HCT116 (cell line): ENCODE measurements at regions not wholly inside any gene's neighbourhood (a gene's known extent, or its start where the extent isn't known, plus 50 kb on each side); places are given as distances from the start of the nearest gene placed in this dataset.

Source experiments
- ATAC-seq: fragments of 200-7000 bp; cut with Tn5 transposase; 2 replicates; pipeline ENCODE4 v1.9.1; 2020; ENCODE audit warnings: mild to moderate bottlenecking, moderate library complexity
- BruUV-seq: library from RNA; stranded (reverse); fragments of 400-500 nt; replicated peaks from 2 replicates; lab custom pipeline; 2021; lab: Mats Ljungman, UMichigan
- CTCF ChIA-PET: fragments of 300-600 bp; sonication (Branson Sonifier 250); formaldehyde crosslinking; loops from one replicate; lab custom pipeline; 2021; ENCODE audit warnings: antibody characterized with exemption; lab: Charles Lee
- POLR2A ChIA-PET: fragments of 300-600, 350-600 bp; sonication (Branson Sonifier 250); formaldehyde crosslinking; loops from one replicate; lab custom pipeline; 2021; ENCODE audit warnings: antibody characterized with exemption; lab: Charles Lee
- RAD21 ChIA-PET, 2 experiments: fragments of 300-600 bp; sonication (Branson Sonifier 250); formaldehyde crosslinking; loops; one replicate each; lab custom pipeline; 2023; ENCODE audit warnings: low total read pairs in 2 of 2; ENCODE audit not compliant: uncharacterized antibody in 2 of 2, unreplicated experiment in 2 of 2, low non-redundant PET in 1 of 2; lab: Charles Lee
- DNase-seq: peaks from one replicate; pipeline ENCODE4 v3.0.0-alpha.2; 2010; ENCODE audit warnings: low read depth, low spot score
- H2AFZ ChIP-seq: fragments of 200-600 bp; shearing (Covaris generic), sonication (generic); 2 replicates; pipeline ENCODE4 v1.6.1; 2017; ENCODE audit warnings: low read depth, mixed run types, mixed read lengths, antibody characterized with exemption, low read length; ENCODE audit not compliant: poor library complexity, severe bottlenecking
- H3K27ac ChIP-seq: 2 replicates; pipeline ENCODE4 v1.5.1; 2012; ENCODE audit warnings: low read depth, low read length
- H3K27me3 ChIP-seq: fragments of 200-600 bp; sonication (generic); 2 replicates; pipeline ENCODE4 v1.6.1; 2016; ENCODE audit warnings: mixed run types, low read length, mixed read lengths; ENCODE audit not compliant: insufficient read depth
- H3K36me3 ChIP-seq, 2 experiments: fragments of 200-500 bp in 1 of 2; fragments of 200-600 bp in 1 of 2; sonication (Bioruptor generic) in 1 of 2; sonication (generic) in 1 of 2; 2 replicates each; pipeline versions ENCODE4 v1.5.1 to v1.6.1; 2014 to 2016; ENCODE audit warnings: low read length in 2 of 2, inconsistent platforms in 1 of 2, mixed read lengths in 1 of 2, mixed run types in 1 of 2; ENCODE audit not compliant: insufficient read depth in 2 of 2, control insufficient read depth in 1 of 2
- H3K4me1 ChIP-seq, 2 experiments: fragments of 200-600 bp in 1 of 2; sonication (generic) in 1 of 2; 2 replicates each; pipeline versions ENCODE4 v1.5.1 to v1.6.1; 2012 to 2017; ENCODE audit warnings: low read length in 2 of 2, inconsistent platforms in 1 of 2, mild to moderate bottlenecking in 1 of 2, mixed read lengths in 1 of 2, mixed run types in 1 of 2, moderate library complexity in 1 of 2; ENCODE audit not compliant: insufficient read depth in 2 of 2, control insufficient read depth in 1 of 2
- H3K4me2 ChIP-seq: fragments of 200-600 bp; sonication (generic); 2 replicates; pipeline ENCODE4 v1.6.1; 2017; ENCODE audit warnings: mixed run types, low read length, mixed read lengths
- H3K4me3 ChIP-seq, 2 experiments: fragments of 200-600 bp in 1 of 2; sonication (generic) in 1 of 2; replicated peaks in 1 of 2; 2 replicates each; pipeline ENCODE4 v1.5.1; 2011 to 2016; ENCODE audit warnings: low read length in 2 of 2, control low read depth in 1 of 2, low read depth in 1 of 2, mild to moderate bottlenecking in 1 of 2, mixed read lengths in 1 of 2, mixed run types in 1 of 2
- H3K79me2 ChIP-seq: fragments of 200-600 bp; sonication (generic); 2 replicates; pipeline ENCODE4 v1.6.1; 2017; ENCODE audit warnings: mild to moderate bottlenecking, mixed run types, low read length, moderate library complexity, mixed read lengths; ENCODE audit not compliant: insufficient read depth
- H3K9ac ChIP-seq: fragments of 200-600 bp; sonication (generic); 2 replicates; pipeline ENCODE4 v1.6.1; 2016; ENCODE audit warnings: low read length, mixed read lengths
- H3K9me2 ChIP-seq: fragments of 200-600 bp; sonication (generic), shearing (Covaris generic); 2 replicates; pipeline ENCODE4 v1.6.1; 2017; ENCODE audit warnings: mixed run types, mild to moderate bottlenecking, moderate library complexity; ENCODE audit not compliant: insufficient read depth
- H3K9me3 ChIP-seq, 2 experiments: fragments of 200-500 bp in 1 of 2; fragments of 200-600 bp in 1 of 2; sonication (Bioruptor generic) in 1 of 2; sonication (generic) in 1 of 2; 2 replicates each; pipeline ENCODE4 v1.6.1; 2014 to 2017; ENCODE audit warnings: low read length in 2 of 2, mixed read lengths in 2 of 2, inconsistent platforms in 1 of 2, low read depth in 1 of 2, mild to moderate bottlenecking in 1 of 2, mixed run types in 1 of 2, moderate library complexity in 1 of 2; ENCODE audit not compliant: control insufficient read depth in 1 of 2, insufficient read depth in 1 of 2
- H4K20me1 ChIP-seq: fragments of 200-600 bp; sonication (generic), shearing (Covaris generic); 2 replicates; pipeline ENCODE4 v1.6.1; 2017; ENCODE audit warnings: mixed run types, mild to moderate bottlenecking, moderate library complexity; ENCODE audit not compliant: insufficient read depth
- CEBPB ChIP-seq: IDR thresholded peaks from 2 replicates; pipeline ENCODE4 v1.6.1; 2012; ENCODE audit warnings: low read depth
- EZH2phosphoT487 ChIP-seq: fragments of 200-600 bp; IDR thresholded peaks from 2 replicates; pipeline ENCODE4 v1.6.1; 2018; ENCODE audit warnings: antibody characterized with exemption, borderline replicate concordance
- FOSL1 ChIP-seq: IDR thresholded peaks from 2 replicates; pipeline ENCODE4 v1.6.1; 2012; ENCODE audit warnings: low read depth
- POLR2AphosphoS5 ChIP-seq: IDR thresholded peaks from 2 replicates; pipeline ENCODE4 v1.6.1; 2011; ENCODE audit warnings: mild to moderate bottlenecking, low read depth, low read length, moderate library complexity
- RAD21 ChIP-seq: IDR thresholded peaks from 2 replicates; pipeline ENCODE4 v1.6.1; 2012; ENCODE audit warnings: low read depth, mild to moderate bottlenecking
- SIN3A ChIP-seq: IDR thresholded peaks from 2 replicates; pipeline ENCODE4 v1.6.1; 2012; ENCODE audit warnings: low read depth
- SP1 ChIP-seq: IDR thresholded peaks from 2 replicates; pipeline ENCODE4 v1.6.1; 2012; ENCODE audit warnings: low read depth
- SRF ChIP-seq: IDR thresholded peaks from 2 replicates; pipeline ENCODE4 v1.6.1; 2012; ENCODE audit warnings: low read depth
- ZFX ChIP-seq: fragments of 450-650 bp; IDR thresholded peaks from 2 replicates; pipeline ENCODE4 v1.6.1; 2017
- intact Hi-C: fragments of 100-400 bp; cut with micrococcal nuclease; formaldehyde crosslinking; loops from 2 replicates; pipeline ENCODE4 v1.10.0; 2022

DNA sequence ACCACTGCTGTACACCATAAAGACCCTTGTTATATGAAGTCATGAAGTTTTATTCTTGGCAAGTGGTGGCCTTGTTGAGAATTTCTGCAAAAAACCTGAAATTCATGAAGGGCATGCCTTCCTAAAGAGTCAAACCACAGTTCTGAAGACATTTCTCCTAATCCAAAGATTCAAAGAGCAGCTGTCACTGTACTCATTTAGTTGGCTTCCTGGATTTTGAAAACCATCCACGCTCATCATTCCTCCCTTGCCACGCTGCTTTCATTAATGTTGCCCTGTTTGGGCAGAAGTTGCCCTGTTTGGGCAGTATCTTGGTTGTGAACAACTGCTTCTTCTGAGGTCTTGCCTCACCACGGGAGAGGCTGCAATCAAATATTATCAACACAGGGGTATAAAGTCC, 560.3 kb upstream of the TLE4 start:
- no peak for ATAC-seq
- Histone ChIP-seq H3K27ac (no peak overlapping the region), H3K4me3 (no peak overlapping the region), H4K20me1 (no peaks in the 10 kb centered on the region), H3K36me3 (no peaks in the 10 kb centered on the region), H3K4me1 (peaks cover 0 to 9% of the 10 kb centered on the region in 2 experiments; a peak in 1 of 4 replicates), H3K9ac (no peak overlapping the region), H3K9me3 (no peaks in the 10 kb centered on the region), H3K79me2 (no peaks in the 10 kb centered on the region), H3K27me3 (no peaks in the 10 kb centered on the region), H2AFZ (no peak overlapping the region), H3K4me2 (no peak overlapping the region), H3K9me2 (no peaks in the 10 kb centered on the region)
- BruUV-seq, result no TSS peak
- ChIA-PET RAD21 (no interaction called here), POLR2A (no interaction called here), CTCF (no interaction called here)
- TF ChIP-seq EZH2phosphoT487 (no peak), SIN3A (no peak), POLR2AphosphoS5 (no peak), SP1 (no peak), ZFX (no peak), RAD21 (no peak)
- intact Hi-C loops, result no loop called here
- DNase-seq, result no peak

DNA sequence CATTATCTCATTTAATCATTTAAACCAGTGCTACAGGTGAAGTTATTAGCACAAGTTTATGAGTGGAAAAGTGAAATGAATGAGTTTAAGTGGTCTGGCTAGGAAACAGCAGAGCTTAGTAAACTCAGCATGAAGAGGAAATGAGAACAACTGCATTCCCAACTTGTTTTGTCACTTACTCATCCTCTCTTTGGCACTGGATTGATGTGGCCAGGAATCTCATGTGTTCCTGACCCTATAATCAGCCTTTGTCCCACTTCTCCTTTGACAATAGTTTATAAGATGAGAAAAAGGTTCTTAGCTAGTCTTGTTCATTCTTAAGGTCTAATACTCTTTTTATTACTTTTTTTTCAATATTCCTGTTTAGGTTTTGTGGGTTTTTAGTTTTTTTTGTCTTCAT, 559.2 kb upstream of the TLE4 start:
- Histone ChIP-seq H3K4me2 (peak overlapping the region; percentile 32; the same call in 1 of the 2 replicates), H4K20me1 (no peaks in the 10 kb centered on the region), H3K9me2 (no peaks in the 10 kb centered on the region), H3K4me1 (peaks cover 0 to 9% of the 10 kb centered on the region in 2 experiments; a peak in 1 of 4 replicates), H3K27me3 (no peaks in the 10 kb centered on the region), H3K79me2 (no peaks in the 10 kb centered on the region), H3K9ac (no peak overlapping the region), H3K9me3 (no peaks in the 10 kb centered on the region), H3K27ac (no peak overlapping the region), H2AFZ (no peak overlapping the region), H3K4me3 (no peak overlapping the region), H3K36me3 (no peaks in the 10 kb centered on the region)
- no peak for DNase-seq
- intact Hi-C loops, result no loop called here
- RAD21 ChIA-PET, result no interaction called here
- no TSS peak for BruUV-seq
- CTCF ChIA-PET, result no interaction called here
- ATAC-seq, result no peak
- POLR2A ChIA-PET, result no interaction called here
- TF ChIP-seq SRF (no peak), FOSL1 (no peak), CEBPB (no peak)
